GF-D8 (cell line): ENCODE measurements at regions not wholly inside any gene's neighbourhood (a gene's known extent, or its start where the extent isn't known, plus 50 kb on each side); places are given as distances from the start of the nearest gene placed in this dataset.
"Not testable (repeated sequence)": the region's sequence is repeated elsewhere in the genome, so short reads cannot be mapped to it uniquely, and the experiment has no call there.

ENCODE experiments used
- DNase-seq: peaks from one replicate; lab custom pipeline; 2025; lab: John Stamatoyannopoulos, UW

GRCh38 chr9:88872192-88872946 is 118.9 kb upstream of the S1PR3 start:
- no peak for DNase-seq

DNA sequence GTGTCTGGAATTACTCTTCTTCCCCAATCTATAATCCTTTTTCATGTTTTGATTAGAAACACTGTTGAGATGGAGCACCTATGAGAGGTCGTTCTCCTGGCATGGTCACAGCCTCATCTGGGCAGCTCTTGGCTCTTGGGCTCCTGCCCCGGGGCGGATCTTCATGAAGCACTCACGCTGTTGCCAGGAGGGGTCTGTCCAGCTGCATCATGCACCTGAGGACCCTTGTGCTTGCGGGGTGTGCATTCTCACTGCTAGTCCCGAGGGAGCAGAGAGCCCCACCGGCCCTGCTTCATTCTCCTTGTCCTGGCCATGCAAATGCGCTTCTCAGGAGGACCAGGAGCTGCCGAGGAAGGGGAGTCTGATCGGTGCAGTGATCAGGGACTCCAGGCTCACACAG is 117.6 kb upstream of the S1PR3 start:
- DNase-seq = no peak

- no peak for DNase-seq
Measured at GRCh38 chr9:88874391-88874790, 116.9 kb upstream of the S1PR3 start.

GRCh38 chr9:88875400-88876120 is 115.7 kb upstream of the S1PR3 start:
- DNase-seq = no peak

DNA sequence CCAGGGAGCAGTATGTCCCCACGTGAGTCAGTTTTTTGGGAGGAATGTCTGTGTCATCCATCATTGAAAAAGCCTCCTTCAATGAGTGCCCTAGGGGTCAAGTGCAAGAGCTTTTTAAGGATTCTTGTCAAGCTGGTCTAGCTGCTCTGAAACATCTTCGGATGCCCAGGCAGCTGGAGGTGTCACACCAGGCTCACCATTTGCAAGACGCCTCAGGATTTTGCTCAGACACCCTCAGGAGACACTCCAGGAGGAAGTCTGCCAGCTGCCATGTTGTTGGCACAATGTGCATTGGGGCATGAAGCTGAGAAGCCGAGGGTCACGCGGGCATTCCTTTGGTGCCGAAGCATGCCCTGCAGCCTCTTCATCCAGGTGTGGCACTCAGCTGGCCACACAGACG is 111.1 kb upstream of the S1PR3 start:
- DNase-seq = no peak

GRCh38 chr9:88884291-88884690 is 107.0 kb upstream of the S1PR3 start:
- DNase-seq = not testable (repeated sequence)

GRCh38 chr9:88886762-88887161 is 104.5 kb upstream of the S1PR3 start:
- not testable (repeated sequence) for DNase-seq

- no peak for DNase-seq
Measured at GRCh38 chr9:88889386-88889785, 101.9 kb upstream of the S1PR3 start.

DNA sequence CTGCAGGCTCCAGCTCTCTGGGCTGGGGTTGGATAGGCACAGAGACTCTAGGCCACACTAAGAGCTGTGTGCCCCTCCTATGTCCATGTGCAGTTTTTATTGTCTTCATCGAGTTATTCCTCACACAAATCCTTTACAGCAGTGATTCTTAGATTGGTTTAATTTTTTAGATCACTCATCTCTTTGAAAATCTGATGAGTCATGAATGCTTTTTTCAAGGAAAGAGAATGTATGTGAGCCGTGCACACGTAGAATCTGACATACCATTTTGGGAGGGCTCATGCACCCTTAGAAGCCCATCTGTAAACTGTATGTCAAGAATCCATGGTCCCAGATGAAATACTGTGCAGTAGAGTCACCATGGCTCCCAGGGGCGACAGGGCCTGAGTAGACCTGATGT is 100.7 kb upstream of the S1PR3 start:
- no peak for DNase-seq

GRCh38 chr9:88891040-88891439 is 100.2 kb upstream of the S1PR3 start:
- DNase-seq = no peak

DNA sequence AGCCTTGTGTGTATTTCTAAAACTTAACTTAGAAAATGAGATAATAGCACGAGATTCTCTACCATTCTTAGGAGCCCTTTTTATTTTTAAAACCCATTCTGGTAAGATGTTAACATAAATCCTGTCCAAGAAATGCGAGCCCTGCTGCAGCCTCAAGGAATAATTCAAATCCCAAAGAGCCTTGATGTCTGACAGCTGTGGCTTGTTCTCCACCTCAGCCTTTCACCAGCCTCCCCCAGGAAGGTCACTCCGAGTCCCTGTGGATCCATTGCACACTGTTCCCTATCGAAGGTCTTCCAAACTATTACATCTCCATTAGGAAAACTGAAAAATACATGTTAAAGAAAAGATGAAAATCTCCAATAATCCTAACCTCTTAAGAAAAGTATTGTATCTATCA is 98.5 kb upstream of the S1PR3 start:
- no peak for DNase-seq

GRCh38 chr9:88897081-88897480 is 94.2 kb upstream of the S1PR3 start:
- no peak for DNase-seq

GRCh38 chr9:88898039-88898720 is 93.1 kb upstream of the S1PR3 start:
- DNase-seq = no peak

DNA sequence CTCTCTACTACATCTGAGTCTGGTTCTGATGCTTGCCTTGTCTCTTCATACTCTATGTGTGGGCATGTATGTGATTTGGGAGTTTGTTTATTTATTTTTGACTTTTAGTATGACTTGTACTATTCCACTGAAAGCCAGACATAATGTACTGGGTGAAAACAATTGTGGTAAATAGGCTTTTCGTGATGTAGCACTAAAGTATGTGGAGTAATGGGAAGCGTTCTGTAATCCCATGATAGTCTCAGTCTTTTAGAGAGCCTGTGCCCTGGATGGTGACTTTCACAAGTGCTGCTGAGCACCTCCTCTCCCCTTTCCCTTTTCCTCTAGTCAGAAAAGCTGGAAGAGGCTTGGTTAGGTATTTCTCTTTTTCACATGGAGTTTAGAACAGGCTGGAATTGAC is 85.8 kb upstream of the S1PR3 start:
- DNase-seq = no peak

DNA sequence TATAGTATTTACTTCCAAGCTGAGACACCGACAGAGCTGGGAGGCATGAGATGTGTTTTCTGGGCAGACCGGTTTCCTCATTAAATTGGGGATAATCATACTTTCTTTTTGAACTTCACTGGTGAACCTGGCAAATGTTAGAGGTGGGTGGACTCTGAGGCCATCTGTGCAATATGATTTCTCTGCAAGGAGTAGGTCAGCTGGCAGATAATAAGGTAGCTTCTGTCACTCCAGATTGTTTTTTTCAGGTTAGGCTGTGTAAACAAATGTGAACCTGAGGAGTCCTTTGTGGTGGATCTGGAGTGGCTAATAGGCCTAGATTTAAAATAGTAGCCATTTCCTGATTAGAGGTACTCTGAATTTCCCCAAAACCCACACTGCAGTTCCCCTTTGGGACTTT is 75.4 kb upstream of the S1PR3 start:
- no peak for DNase-seq

GRCh38 chr9:88916894-88917293 is 74.4 kb upstream of the S1PR3 start:
- no peak for DNase-seq

DNA sequence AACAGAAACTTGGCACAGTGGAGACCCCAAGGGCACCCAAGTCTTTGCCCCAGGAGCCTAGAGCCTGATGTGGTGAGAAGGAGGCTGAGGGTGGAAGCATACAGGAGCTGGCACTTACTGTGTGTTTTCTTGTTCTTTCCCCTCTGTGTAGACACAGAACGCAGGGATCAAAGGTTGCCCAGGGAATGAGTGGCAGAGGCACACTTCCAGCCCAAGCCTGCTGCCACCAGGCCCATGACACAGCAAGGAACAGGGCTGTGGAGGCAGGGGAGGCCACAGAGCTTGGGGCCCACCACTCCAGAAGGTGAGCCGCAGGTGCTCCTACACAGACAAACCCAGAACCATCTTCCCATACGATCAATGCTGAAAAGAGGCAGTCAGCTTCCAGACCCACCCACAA is 73.9 kb upstream of the S1PR3 start:
- no peak for DNase-seq

- not testable (repeated sequence) for DNase-seq
Measured at GRCh38 chr9:88918537-88918936, 72.7 kb upstream of the S1PR3 start.

DNA sequence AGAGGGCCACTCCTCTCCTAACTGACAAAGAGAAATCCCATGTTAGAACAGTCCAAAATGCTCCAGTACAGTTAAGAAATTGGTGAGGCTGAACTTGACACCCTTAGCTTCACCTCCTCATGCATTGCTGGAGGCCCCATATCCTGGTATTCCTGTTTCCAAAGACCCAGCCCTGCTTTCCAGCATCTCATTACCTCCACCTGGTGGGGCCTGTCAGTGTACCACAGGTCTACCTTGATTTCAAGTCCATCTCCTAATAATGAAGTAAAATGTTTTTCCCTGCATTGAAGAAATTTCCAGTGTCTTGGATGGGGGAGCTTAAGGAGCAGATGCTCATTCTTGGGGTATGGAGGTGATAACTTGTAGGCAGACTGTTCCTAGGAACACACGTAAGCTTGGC is 70.6 kb upstream of the S1PR3 start:
- DNase-seq = no peak

DNA sequence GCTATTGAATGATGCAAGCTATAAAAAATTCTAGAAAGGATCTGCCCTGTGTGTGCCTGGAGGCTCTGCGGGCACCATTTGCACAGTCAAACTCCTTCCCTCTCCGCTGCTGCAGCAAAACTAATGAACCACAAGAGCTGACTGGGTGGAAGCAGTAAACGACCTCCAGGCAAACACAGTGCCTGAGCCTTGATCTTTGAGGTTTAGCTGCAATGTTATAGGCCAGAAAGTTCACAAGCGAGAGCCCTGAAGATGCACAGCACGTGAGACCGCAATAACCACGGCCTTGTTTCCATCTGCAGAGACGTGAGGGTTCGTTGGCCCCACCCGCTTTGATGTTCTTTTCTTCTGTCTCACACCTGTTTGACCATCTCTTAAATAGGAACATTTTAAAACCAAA is 69.2 kb upstream of the S1PR3 start:
- DNase-seq = no peak

- DNase-seq = no peak
Measured at GRCh38 chr9:88923092-88923491, 68.2 kb upstream of the S1PR3 start.

GRCh38 chr9:88923653-88924288 is 67.5 kb upstream of the S1PR3 start:
- DNase-seq = peak; percentile 76

DNA sequence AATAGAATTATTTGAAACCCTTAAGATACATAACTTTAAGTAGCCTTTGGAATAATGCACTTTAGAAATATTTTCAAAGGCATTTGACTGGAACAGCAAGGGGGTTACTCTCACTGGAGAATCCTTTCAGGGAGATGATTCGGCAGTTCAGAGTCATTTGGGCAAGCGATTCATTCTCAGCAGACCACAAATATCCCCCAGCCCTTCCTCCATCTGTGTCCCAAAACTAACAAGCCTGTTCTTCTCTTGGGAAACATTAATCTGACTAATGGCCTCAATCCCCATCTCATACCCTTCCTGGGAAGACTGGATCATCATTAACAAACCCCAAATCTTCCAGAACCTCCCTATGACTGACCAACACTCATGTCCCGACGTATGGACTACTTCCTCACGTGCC is 65.8 kb upstream of the S1PR3 start:
- no peak for DNase-seq
